Stomach (tissue), 8 donors: ENCODE measurements at regions not wholly inside any gene's neighbourhood (a gene's known extent, or its start where the extent isn't known, plus 50 kb on each side); places are given as distances from the start of the nearest gene placed in this dataset.

Source experiments
- DNase-seq, 2 donors: peaks; one replicate each; pipeline versions ENCODE4 v3.0.0 to v3.0.0-alpha.2; 2013 to 2019
- H3K27ac ChIP-seq, 5 donors: fragments of 200-600 bp in 4 of 5; sonication (generic) in 4 of 5; one replicate each; pipeline ENCODE4 v1.5.1; 2013 to 2019; ENCODE audit warnings: mild to moderate bottlenecking in 1 of 5, moderate library complexity in 1 of 5
- H3K27me3 ChIP-seq, 3 donors: fragments of 200-600 bp; sonication (generic); one replicate each; pipeline ENCODE4 v1.5.1; 2017 to 2019; ENCODE audit warnings: mixed run types in 1 of 3
- H3K36me3 ChIP-seq, 4 donors: fragments of 200-600 bp; sonication (generic); 1 replicate in 3 of 4; 2 replicates in 1 of 4; pipeline ENCODE4 v1.5.1; 2016 to 2019
- H3K4me1 ChIP-seq, 4 donors: fragments of 200-600 bp; sonication (generic); one replicate each; pipeline ENCODE4 v1.5.1; 2016 to 2019
- H3K4me3 ChIP-seq, 4 donors: fragments of 200-600 bp; sonication (generic) in 3 of 4; one replicate each; pipeline ENCODE4 v1.5.1; 2016 to 2019; ENCODE audit warnings: mild to moderate bottlenecking in 1 of 4
- H3K9me3 ChIP-seq, 4 donors: fragments of 200-600 bp; sonication (generic); one replicate each; pipeline ENCODE4 v1.5.1; 2016 to 2019
- EP300 ChIP-seq: sonication (generic); formaldehyde crosslinking; IDR thresholded peaks from one replicate; pipeline ENCODE4 v1.6.1; 2017; ENCODE audit warnings: antibody characterized with exemption
- POLR2A ChIP-seq, 4 donors: fragments of 450-650 bp; IDR thresholded peaks; one replicate each; pipeline ENCODE4 v1.6.1; 2016; ENCODE audit warnings: antibody characterized with exemption in 4 of 4, control low read depth in 2 of 4, mild to moderate bottlenecking in 1 of 4, moderate library complexity in 1 of 4
- POLR2AphosphoS5 ChIP-seq, 3 donors: sonication (generic); formaldehyde crosslinking; IDR thresholded peaks; one replicate each; pipeline ENCODE4 v1.6.1; 2016; ENCODE audit warnings: antibody characterized with exemption in 3 of 3
- WGBS, 5 donors: extraction: QIAGEN DNeasy Blood & Tissue Kit in 3 of 5; methylation state at CpG; one replicate each; pipeline versions ENCODE4 v1.1.5 to v1.1.7; 2013 to 2018; 5-methylcytosine and 5-hydroxymethylcytosine counted together
- intact Hi-C: fragments of 100-400 bp; cut with DNase I; formaldehyde crosslinking; loops from one replicate; pipeline ENCODE4 v1.15.1; 2023; ENCODE audit warnings: low total_unique reads
- TF ChIP-seq, protein P1 (sequence below), 7 experiments: fragments of 450-650 bp in 4 of 7; fragments of 200-600 bp in 3 of 7; sonication (generic) in 3 of 7; IDR thresholded peaks; one replicate each; pipeline ENCODE4 v1.5.1; 2016 to 2019; ENCODE audit warnings: antibody characterized with exemption in 7 of 7, control low read depth in 2 of 7, mild to moderate bottlenecking in 1 of 7
- donor health status: healthy with polysubstance abuse.
- donor health status: Bipolar disorder and iron deficiency.
- donor health status: healthy.

- H3K4me1 ChIP-seq: no peaks in the 10 kb centered on the region
- H3K36me3 ChIP-seq: no peaks in the 10 kb centered on the region
- TF ChIP-seq POLR2A (IDR thresholded peaks at IDR 0.05): no peak
- no peak for TF ChIP-seq EP300
- peak in 2 of 3 donors; percentile 19 to 39 for TF ChIP-seq POLR2AphosphoS5 (IDR thresholded peaks at IDR 0.05)
- TF ChIP-seq, protein P1, sequence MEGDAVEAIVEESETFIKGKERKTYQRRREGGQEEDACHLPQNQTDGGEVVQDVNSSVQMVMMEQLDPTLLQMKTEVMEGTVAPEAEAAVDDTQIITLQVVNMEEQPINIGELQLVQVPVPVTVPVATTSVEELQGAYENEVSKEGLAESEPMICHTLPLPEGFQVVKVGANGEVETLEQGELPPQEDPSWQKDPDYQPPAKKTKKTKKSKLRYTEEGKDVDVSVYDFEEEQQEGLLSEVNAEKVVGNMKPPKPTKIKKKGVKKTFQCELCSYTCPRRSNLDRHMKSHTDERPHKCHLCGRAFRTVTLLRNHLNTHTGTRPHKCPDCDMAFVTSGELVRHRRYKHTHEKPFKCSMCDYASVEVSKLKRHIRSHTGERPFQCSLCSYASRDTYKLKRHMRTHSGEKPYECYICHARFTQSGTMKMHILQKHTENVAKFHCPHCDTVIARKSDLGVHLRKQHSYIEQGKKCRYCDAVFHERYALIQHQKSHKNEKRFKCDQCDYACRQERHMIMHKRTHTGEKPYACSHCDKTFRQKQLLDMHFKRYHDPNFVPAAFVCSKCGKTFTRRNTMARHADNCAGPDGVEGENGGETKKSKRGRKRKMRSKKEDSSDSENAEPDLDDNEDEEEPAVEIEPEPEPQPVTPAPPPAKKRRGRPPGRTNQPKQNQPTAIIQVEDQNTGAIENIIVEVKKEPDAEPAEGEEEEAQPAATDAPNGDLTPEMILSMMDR (IDR thresholded peaks at IDR 0.05): no peak
- H3K4me3 ChIP-seq: no peak overlapping the region
- no peak overlapping the region for H3K27ac ChIP-seq
- peak in 1 of 2 donors; percentile 19 for DNase-seq
- H3K27me3 ChIP-seq: no peaks in the 10 kb centered on the region
- 32 to 48% (median 46%) methylated on average over 2 of the region's 2 CpGs for WGBS, 5 donors
- no peaks in the 10 kb centered on the region for H3K9me3 ChIP-seq
- intact Hi-C loops: no loop called here
These were observed 459.6 kb upstream of the PAPPA start for GRCh38 chr9:115694014-115694413.

- Histone ChIP-seq H3K27me3 (no peaks in the 10 kb centered on the region), H3K4me1 (no peaks in the 10 kb centered on the region), H3K36me3 (no peaks in the 10 kb centered on the region), H3K4me3 (no peak overlapping the region), H3K9me3 (no peaks in the 10 kb centered on the region), H3K27ac (no peak overlapping the region)
- no peak for DNase-seq
- TF ChIP-seq, protein P1 (IDR thresholded peaks at IDR 0.05): no peak
- TF ChIP-seq POLR2A (IDR thresholded peaks at IDR 0.05) (no peak), EP300 (no peak), POLR2AphosphoS5 (IDR thresholded peaks at IDR 0.05) (no peak)
- intact Hi-C loops: no loop called here
These were observed 458.6 kb upstream of the PAPPA start for GRCh38 chr9:115694991-115695390.

- Histone ChIP-seq H3K27me3 (no peaks in the 10 kb centered on the region), H3K4me1 (no peaks in the 10 kb centered on the region), H3K27ac (no peak overlapping the region), H3K9me3 (no peaks in the 10 kb centered on the region), H3K36me3 (no peaks in the 10 kb centered on the region), H3K4me3 (no peak overlapping the region)
- no peak for DNase-seq
- TF ChIP-seq EP300 (no peak), POLR2AphosphoS5 (IDR thresholded peaks at IDR 0.05) (no peak), POLR2A (IDR thresholded peaks at IDR 0.05) (no peak)
- TF ChIP-seq, protein P1 (IDR thresholded peaks at IDR 0.05): no peak
- 88 to 93% (median 89%) methylated on average over 2 of the region's 2 CpGs for WGBS, 5 donors
- intact Hi-C loops: no loop called here
These were observed 440.6 kb upstream of the PAPPA start for GRCh38 chr9:115712981-115713380.

DNA sequence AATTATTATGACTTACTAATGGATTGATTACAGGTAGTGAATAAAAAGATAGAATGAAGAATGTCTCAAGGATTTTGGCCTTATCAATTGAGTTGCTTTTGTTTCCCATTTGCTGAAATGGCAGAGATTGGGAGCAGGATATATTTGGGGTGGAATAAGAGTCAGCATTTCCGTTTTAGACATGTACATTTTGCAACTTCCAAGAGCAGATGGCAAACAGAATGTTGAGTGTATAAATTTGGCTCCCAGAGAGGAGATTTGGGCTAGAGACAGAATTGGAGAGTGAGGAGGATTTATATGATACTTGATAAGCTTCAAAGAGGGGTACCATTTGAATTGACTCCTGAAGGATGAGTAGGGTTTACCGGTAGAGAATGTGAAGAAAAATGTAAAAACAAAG is 437.9 kb upstream of the PAPPA start:
- 53 to 68% (median 60%) methylated on average over 2 of the region's 2 CpGs for WGBS, 5 donors
- no peak overlapping the region for H3K27ac ChIP-seq
- no peak for DNase-seq
- H3K36me3 ChIP-seq: no peaks in the 10 kb centered on the region
- intact Hi-C loops: no loop called here
- H3K4me3 ChIP-seq: no peak overlapping the region
- no peaks in the 10 kb centered on the region for H3K4me1 ChIP-seq
- TF ChIP-seq, protein P1 (IDR thresholded peaks at IDR 0.05): no peak
- TF ChIP-seq POLR2A (IDR thresholded peaks at IDR 0.05) (no peak), POLR2AphosphoS5 (IDR thresholded peaks at IDR 0.05) (no peak), EP300 (no peak)
- H3K27me3 ChIP-seq: no peaks in the 10 kb centered on the region
- H3K9me3 ChIP-seq: no peaks in the 10 kb centered on the region
